Left renal pelvis (tissue), 4 donors: ENCODE measurements at regions not wholly inside any gene's neighbourhood (a gene's known extent, or its start where the extent isn't known, plus 50 kb on each side); places are given as distances from the start of the nearest gene placed in this dataset.

ENCODE experiments used
- DNase-seq, 4 donors: peaks; one replicate each; pipeline ENCODE4 v3.0.0-alpha.2; 2013; ENCODE audit warnings: low read depth in 4 of 4, low spot score in 3 of 4

- no peak for DNase-seq
These were observed 174.0 kb downstream of the MRPL14 start for GRCh38 chr6:43953256-43953655.

GRCh38 chr6:43952746-43953145 lies 174.5 kb downstream of the MRPL14 start:
- DNase-seq, result no peak

- no peak for DNase-seq
These were observed 175.2 kb downstream of the MRPL14 start for GRCh38 chr6:43951756-43952675.

- DNase-seq, result no peak
These were observed 176.0 kb downstream of the MRPL14 start for GRCh38 chr6:43951063-43951755.

- DNase-seq, result no peak
These were observed 176.6 kb downstream of the MRPL14 start for GRCh38 chr6:43950731-43951062.

- no peak for DNase-seq
These were observed 177.1 kb downstream of the MRPL14 start for GRCh38 chr6:43950051-43950605.

GRCh38 chr6:43949551-43949991 lies 177.7 kb downstream of the MRPL14 start:
- DNase-seq, result no peak

GRCh38 chr6:43948527-43949485 lies 178.4 kb downstream of the MRPL14 start:
- DNase-seq, result no peak

GRCh38 chr6:43947860-43948259 lies 177.8 kb downstream of the VEGFA start:
- DNase-seq, result no peak

- DNase-seq, result no peak
These were observed 176.8 kb downstream of the VEGFA start for GRCh38 chr6:43946641-43947363.

GRCh38 chr6:43945768-43946080 lies 175.7 kb downstream of the VEGFA start:
- DNase-seq, result no peak

GRCh38 chr6:43944908-43945767 lies 175.1 kb downstream of the VEGFA start:
- no peak for DNase-seq

- DNase-seq, result no peak
These were observed 173.8 kb downstream of the VEGFA start for GRCh38 chr6:43943781-43944250.

GRCh38 chr6:43943099-43943766 lies 173.2 kb downstream of the VEGFA start:
- no peak for DNase-seq

GRCh38 chr6:43942616-43943015 lies 172.6 kb downstream of the VEGFA start:
- DNase-seq, result no peak

GRCh38 chr6:43942011-43942442 lies 172.0 kb downstream of the VEGFA start:
- no peak for DNase-seq

- DNase-seq, result no peak
These were observed 171.2 kb downstream of the VEGFA start for GRCh38 chr6:43941174-43941573.

GRCh38 chr6:43940393-43941087 lies 170.5 kb downstream of the VEGFA start:
- no peak for DNase-seq
